ENCODE measurements at regions not wholly inside any gene's neighbourhood (a gene's known extent, or its start where the extent isn't known, plus 50 kb on each side); places are given as distances from the start of the nearest gene placed in this dataset.

DNA sequence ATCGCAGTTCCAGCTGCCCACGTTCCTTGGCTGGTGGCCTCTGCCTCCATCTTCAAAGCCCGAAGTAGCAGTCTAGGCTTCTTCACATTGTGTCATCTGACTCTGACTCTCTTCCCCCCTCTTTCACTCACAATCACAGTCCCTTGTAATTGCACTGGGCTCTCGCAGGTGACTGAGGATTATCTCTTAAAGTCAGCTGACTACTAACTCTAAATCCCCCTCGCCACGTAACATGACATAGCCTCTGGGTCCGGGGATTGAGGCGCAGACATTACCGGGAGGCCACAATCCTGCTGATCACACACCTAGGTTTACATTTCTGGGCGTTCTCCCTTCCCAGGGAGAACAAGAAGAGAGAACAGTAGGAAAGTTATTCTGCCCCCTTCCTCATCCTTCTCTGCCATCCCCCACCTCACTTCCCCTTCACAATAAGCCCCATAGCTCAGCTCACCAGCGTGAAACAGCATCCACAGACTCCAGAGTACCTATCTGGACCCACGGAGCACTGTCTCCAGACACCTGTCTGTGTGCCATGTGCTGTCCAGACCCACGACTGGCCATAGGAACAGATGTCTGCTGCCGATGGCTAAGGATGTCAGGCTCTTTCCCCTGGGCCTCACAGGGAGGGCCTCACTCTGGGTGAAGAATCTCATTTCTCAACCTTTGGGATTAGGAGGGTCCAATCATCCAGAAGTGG, 64.3 kb upstream of the FZD7 start:
- TF ChIP-seq, protein P1, sequence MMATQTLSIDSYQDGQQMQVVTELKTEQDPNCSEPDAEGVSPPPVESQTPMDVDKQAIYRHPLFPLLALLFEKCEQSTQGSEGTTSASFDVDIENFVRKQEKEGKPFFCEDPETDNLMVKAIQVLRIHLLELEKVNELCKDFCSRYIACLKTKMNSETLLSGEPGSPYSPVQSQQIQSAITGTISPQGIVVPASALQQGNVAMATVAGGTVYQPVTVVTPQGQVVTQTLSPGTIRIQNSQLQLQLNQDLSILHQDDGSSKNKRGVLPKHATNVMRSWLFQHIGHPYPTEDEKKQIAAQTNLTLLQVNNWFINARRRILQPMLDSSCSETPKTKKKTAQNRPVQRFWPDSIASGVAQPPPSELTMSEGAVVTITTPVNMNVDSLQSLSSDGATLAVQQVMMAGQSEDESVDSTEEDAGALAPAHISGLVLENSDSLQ (IDR thresholded peaks at IDR 0.05): no peak
- TF ChIP-seq POLR2A (conservative IDR thresholded peaks at IDR 0.05) (no peak), HDGF (IDR thresholded peaks at IDR 0.05) (no peak)
- TF ChIP-seq, protein P2, sequence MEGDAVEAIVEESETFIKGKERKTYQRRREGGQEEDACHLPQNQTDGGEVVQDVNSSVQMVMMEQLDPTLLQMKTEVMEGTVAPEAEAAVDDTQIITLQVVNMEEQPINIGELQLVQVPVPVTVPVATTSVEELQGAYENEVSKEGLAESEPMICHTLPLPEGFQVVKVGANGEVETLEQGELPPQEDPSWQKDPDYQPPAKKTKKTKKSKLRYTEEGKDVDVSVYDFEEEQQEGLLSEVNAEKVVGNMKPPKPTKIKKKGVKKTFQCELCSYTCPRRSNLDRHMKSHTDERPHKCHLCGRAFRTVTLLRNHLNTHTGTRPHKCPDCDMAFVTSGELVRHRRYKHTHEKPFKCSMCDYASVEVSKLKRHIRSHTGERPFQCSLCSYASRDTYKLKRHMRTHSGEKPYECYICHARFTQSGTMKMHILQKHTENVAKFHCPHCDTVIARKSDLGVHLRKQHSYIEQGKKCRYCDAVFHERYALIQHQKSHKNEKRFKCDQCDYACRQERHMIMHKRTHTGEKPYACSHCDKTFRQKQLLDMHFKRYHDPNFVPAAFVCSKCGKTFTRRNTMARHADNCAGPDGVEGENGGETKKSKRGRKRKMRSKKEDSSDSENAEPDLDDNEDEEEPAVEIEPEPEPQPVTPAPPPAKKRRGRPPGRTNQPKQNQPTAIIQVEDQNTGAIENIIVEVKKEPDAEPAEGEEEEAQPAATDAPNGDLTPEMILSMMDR (IDR thresholded peaks at IDR 0.05 in 2 of 3, conservative IDR thresholded peaks at IDR 0.05 in 1 of 3; ENCODE audit: insufficient read depth in 2 of 3, low read depth in 1 of 3, low read length in 3 of 3): no peak
- TF ChIP-seq, protein P3, sequence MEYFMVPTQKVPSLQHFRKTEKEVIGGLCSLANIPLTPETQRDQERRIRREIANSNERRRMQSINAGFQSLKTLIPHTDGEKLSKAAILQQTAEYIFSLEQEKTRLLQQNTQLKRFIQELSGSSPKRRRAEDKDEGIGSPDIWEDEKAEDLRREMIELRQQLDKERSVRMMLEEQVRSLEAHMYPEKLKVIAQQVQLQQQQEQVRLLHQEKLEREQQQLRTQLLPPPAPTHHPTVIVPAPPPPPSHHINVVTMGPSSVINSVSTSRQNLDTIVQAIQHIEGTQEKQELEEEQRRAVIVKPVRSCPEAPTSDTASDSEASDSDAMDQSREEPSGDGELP (CRISPR knock-in tag; IDR thresholded peaks at IDR 0.05; ENCODE audit: borderline replicate concordance): no peak

Data from K562 (cell line).